ENCODE measurements at regions not wholly inside any gene's neighbourhood (a gene's known extent, or its start where the extent isn't known, plus 50 kb on each side); places are given as distances from the start of the nearest gene placed in this dataset.

DNA sequence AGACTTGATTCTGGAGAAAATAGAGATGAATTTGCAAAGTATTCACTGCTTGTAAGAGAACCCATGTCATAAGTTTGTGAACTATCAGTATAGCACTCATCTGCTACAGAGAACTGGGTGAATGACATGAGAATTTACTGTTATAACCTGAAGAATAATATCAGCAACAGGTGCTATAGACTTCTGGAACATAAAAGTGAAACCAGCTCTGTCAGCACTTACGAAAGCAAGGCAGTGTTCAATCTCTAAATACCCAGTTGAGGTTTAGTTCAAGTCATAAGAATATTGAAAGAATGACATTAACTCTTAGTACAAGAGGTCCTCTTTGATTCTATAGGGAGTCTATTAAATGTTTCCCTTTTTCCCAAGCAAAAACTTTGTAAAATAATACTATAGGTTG is 232.9 kb upstream of the ANKRD50 start:
- Histone ChIP-seq H3K36me3 (no peaks in the 10 kb centered on the region), H3K4me3 (no peak overlapping the region), H3K4me1 (no peaks in the 10 kb centered on the region), H3K9me3 (no peaks in the 10 kb centered on the region), H3K27me3 (no peaks in the 10 kb centered on the region), H3K27ac (no peak overlapping the region)
- TF ChIP-seq, protein P1, sequence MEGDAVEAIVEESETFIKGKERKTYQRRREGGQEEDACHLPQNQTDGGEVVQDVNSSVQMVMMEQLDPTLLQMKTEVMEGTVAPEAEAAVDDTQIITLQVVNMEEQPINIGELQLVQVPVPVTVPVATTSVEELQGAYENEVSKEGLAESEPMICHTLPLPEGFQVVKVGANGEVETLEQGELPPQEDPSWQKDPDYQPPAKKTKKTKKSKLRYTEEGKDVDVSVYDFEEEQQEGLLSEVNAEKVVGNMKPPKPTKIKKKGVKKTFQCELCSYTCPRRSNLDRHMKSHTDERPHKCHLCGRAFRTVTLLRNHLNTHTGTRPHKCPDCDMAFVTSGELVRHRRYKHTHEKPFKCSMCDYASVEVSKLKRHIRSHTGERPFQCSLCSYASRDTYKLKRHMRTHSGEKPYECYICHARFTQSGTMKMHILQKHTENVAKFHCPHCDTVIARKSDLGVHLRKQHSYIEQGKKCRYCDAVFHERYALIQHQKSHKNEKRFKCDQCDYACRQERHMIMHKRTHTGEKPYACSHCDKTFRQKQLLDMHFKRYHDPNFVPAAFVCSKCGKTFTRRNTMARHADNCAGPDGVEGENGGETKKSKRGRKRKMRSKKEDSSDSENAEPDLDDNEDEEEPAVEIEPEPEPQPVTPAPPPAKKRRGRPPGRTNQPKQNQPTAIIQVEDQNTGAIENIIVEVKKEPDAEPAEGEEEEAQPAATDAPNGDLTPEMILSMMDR (IDR thresholded peaks at IDR 0.05) = no peak
- no peak for TF ChIP-seq POLR2A (IDR thresholded peaks at IDR 0.05)
- no peak for DNase-seq

DNA sequence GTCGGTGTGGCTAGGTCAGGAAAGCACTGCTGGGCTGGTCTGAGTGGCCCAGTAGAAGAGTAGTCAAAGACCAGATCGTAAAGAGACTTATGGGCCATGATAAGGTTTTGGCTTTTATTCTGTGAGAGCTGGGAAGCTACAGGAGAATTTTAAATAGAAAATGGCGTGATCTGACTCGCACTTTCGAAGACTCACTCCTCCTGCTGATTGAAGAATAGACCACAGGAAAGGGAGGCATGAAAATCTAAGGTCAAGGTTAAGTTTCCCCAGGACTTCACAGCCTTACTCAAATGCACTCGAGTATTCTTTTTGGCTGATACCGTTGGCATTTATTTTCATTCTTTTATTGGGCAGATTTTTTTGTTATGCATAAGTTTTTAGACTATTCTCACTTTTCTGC is 231.4 kb upstream of the ANKRD50 start:
- TF ChIP-seq, protein P1 (IDR thresholded peaks at IDR 0.05) = no peak
- TF ChIP-seq POLR2A (IDR thresholded peaks at IDR 0.05) = no peak

DNA sequence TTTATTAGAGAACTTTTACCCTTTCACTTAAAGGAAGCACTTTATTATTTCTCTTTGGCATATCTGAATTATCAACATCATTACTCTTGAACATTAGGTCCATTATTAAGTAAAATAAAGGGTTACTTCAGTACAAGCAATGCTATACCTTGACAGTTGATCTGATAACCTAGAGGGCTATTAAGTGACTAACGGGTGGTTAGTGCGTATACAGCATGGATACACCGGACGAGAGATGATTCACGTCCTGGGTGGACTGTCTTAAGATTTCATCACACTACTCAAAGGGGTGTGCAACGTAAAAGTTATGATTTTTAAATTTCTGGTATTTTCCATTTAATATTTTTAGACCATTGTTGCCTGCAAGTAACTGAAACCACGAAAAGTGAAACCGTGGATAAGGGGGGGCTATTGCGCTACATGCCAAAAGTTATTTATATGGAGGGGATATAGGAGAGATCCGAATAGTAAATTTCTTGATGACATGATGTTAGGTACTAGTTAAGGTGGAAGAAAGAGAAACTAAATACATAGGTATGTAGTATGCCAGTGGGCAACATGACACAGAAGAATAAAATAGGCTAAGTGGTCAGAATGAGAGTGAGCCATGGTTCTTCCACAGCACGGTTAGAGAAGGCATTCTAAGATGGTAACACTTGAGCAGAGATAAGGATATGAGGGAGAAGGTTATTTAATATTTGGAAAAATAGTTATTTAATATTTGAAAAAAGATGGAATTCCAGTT is 230.8 kb upstream of the ANKRD50 start:
- DNase-seq = no peak
- H3K4me1 ChIP-seq = no peaks in the 10 kb centered on the region
- H3K36me3 ChIP-seq = no peaks in the 10 kb centered on the region
- no peak overlapping the region for H3K27ac ChIP-seq
- no peak overlapping the region for H3K4me3 ChIP-seq
- no peaks in the 10 kb centered on the region for H3K27me3 ChIP-seq
- TF ChIP-seq, protein P1 (IDR thresholded peaks at IDR 0.05) = no peak
- TF ChIP-seq POLR2A (IDR thresholded peaks at IDR 0.05) = no peak
- no peaks in the 10 kb centered on the region for H3K9me3 ChIP-seq

More for the DNA sequence above, 231.4 kb upstream of the ANKRD50 start:
- Histone ChIP-seq H3K9me3 (no peaks in the 10 kb centered on the region), H3K4me3 (no peak overlapping the region), H3K4me1 (no peaks in the 10 kb centered on the region), H3K36me3 (no peaks in the 10 kb centered on the region), H3K27me3 (no peaks in the 10 kb centered on the region), H3K27ac (no peak overlapping the region)
- no peak for DNase-seq

DNA sequence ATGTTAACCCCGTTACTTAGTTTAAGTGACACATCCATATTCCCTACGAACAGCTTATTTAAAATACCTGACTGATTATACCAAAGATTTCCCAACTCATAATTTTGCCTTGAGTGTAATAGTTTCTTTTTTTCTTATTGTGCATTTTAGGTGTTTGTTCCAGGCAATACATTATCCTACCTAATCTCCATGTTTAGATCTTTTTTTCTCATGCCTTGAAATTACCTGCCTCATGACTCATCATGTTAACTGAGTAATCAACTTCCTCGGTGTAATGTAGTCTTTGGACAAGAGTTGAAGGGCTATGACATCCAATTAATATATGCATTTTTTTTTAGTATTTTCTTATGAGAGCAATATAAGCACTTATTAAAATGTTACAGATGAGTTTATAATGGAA is 228.7 kb upstream of the ANKRD50 start:
- no peak for TF ChIP-seq POLR2A (IDR thresholded peaks at IDR 0.05)
- TF ChIP-seq, protein P1 (IDR thresholded peaks at IDR 0.05) = no peak
- DNase-seq = no peak
- no peak overlapping the region for H3K27ac ChIP-seq
- no peaks in the 10 kb centered on the region for H3K27me3 ChIP-seq
- H3K4me1 ChIP-seq = no peaks in the 10 kb centered on the region
- no peaks in the 10 kb centered on the region for H3K9me3 ChIP-seq
- H3K36me3 ChIP-seq = no peaks in the 10 kb centered on the region
- H3K4me3 ChIP-seq = no peak overlapping the region

DNA sequence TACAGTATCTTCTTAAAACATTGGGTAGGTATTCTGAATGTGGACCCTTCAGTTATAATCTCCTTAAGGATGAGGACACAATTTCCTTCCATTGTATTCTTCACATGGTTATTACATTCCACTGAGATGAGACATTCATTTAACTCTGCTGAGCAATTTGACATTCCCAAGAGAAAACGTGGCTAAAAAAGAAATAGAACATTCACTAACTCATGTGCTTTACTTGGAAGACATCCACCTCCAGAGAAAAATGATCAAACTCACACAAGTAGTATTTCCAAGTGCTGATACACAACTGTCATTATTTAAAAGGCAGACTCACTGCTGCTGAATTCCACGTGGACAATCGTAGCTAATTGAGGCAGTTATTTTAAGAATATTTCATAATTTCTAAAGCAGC is 227.9 kb upstream of the ANKRD50 start:
- no peaks in the 10 kb centered on the region for H3K27me3 ChIP-seq
- DNase-seq = no peak
- H3K27ac ChIP-seq = no peak overlapping the region
- H3K36me3 ChIP-seq = no peaks in the 10 kb centered on the region
- no peaks in the 10 kb centered on the region for H3K9me3 ChIP-seq
- no peak for TF ChIP-seq POLR2A (IDR thresholded peaks at IDR 0.05)
- TF ChIP-seq, protein P1 (IDR thresholded peaks at IDR 0.05) = no peak
- no peak overlapping the region for H3K4me3 ChIP-seq
- no peaks in the 10 kb centered on the region for H3K4me1 ChIP-seq
